WI38 (cell line): ENCODE measurements at regions not wholly inside any gene's neighbourhood (a gene's known extent, or its start where the extent isn't known, plus 50 kb on each side); places are given as distances from the start of the nearest gene placed in this dataset.

Source experiments
- H3K4me3 ChIP-seq: 2 replicates; pipeline ENCODE4 v1.5.1; 2011; ENCODE audit warnings: low read depth, mild to moderate bottlenecking, control low read depth, low read length
- CTCF ChIP-seq: IDR thresholded peaks from 2 replicates; pipeline ENCODE4 v1.5.1; 2012; ENCODE audit warnings: low read depth, mild to moderate bottlenecking, control low read depth, low read length

- no peak overlapping the region for H3K4me3 ChIP-seq
- no peak for TF ChIP-seq CTCF
Observed at GRCh38 chr4:180812783-180813182, 1430.4 kb upstream of the TENM3 start.

- H3K4me3 ChIP-seq: no peak overlapping the region
- TF ChIP-seq CTCF: no peak
Observed at GRCh38 chr4:180814875-180815417, 1428.3 kb upstream of the TENM3 start.

GRCh38 chr4:180817529-180817928 lies 1425.7 kb upstream of the TENM3 start:
- no peak for TF ChIP-seq CTCF
- no peak overlapping the region for H3K4me3 ChIP-seq

GRCh38 chr4:180823108-180823507 lies 1420.1 kb upstream of the TENM3 start:
- no peak overlapping the region for H3K4me3 ChIP-seq
- TF ChIP-seq CTCF: no peak

GRCh38 chr4:180827232-180828009 lies 1415.8 kb upstream of the TENM3 start:
- H3K4me3 ChIP-seq: peak overlapping the region; percentile 41
- TF ChIP-seq CTCF: no peak

- peak; percentile 20; the same call in 1 of the 2 replicates for TF ChIP-seq CTCF
Observed at GRCh38 chr4:180828455-180829018, 1414.7 kb upstream of the TENM3 start.

GRCh38 chr4:180832073-180832472 lies 1411.1 kb upstream of the TENM3 start:
- no peak for TF ChIP-seq CTCF
- no peak overlapping the region for H3K4me3 ChIP-seq

More at GRCh38 chr4:180828455-180829018, 1414.7 kb upstream of the TENM3 start:
- H3K4me3 ChIP-seq: no peak overlapping the region
